GM19467 (cell line): ENCODE measurements at regions not wholly inside any gene's neighbourhood (a gene's known extent, or its start where the extent isn't known, plus 50 kb on each side); places are given as distances from the start of the nearest gene placed in this dataset.

Experiments
- ATAC-seq: cut with Tn5 transposase; IDR thresholded peaks from one replicate; pipeline ENCODE4 v1.9.1; 2021; ENCODE audit warnings: mild to moderate bottlenecking, moderate library complexity; ENCODE audit not compliant: unreplicated experiment

- ATAC-seq = no peak
Measured at GRCh38 chr2:120785228-120785966, 49.7 kb downstream of the GLI2 start.

GRCh38 chr2:120786038-120786960 lies 50.6 kb downstream of the GLI2 start:
- ATAC-seq = no peak

GRCh38 chr2:120787111-120787821 lies 51.6 kb downstream of the GLI2 start:
- no peak for ATAC-seq

- ATAC-seq = no peak
Measured at GRCh38 chr2:120787822-120788700, 52.4 kb downstream of the GLI2 start.

- no peak for ATAC-seq
Measured at GRCh38 chr2:120791243-120791961, 55.7 kb downstream of the GLI2 start.

GRCh38 chr2:120791962-120792297 lies 56.3 kb downstream of the GLI2 start:
- ATAC-seq = no peak

- no peak for ATAC-seq
Measured at GRCh38 chr2:120793682-120794403, 58.2 kb downstream of the GLI2 start.

- ATAC-seq = no peak
Measured at GRCh38 chr2:120794716-120795115, 59.0 kb downstream of the GLI2 start.

GRCh38 chr2:120796094-120796493 lies 60.4 kb downstream of the GLI2 start:
- no peak for ATAC-seq

GRCh38 chr2:120797421-120798221 lies 62.0 kb downstream of the GLI2 start:
- no peak for ATAC-seq

- ATAC-seq = no peak
Measured at GRCh38 chr2:120798567-120799247, 63.0 kb downstream of the GLI2 start.

GRCh38 chr2:120802158-120802557 lies 66.5 kb downstream of the GLI2 start:
- ATAC-seq = no peak

- ATAC-seq = no peak
Measured at GRCh38 chr2:120802867-120803484, 67.3 kb downstream of the GLI2 start.

- no peak for ATAC-seq
Measured at GRCh38 chr2:120803764-120804335, 68.2 kb downstream of the GLI2 start.

GRCh38 chr2:120804459-120804858 lies 68.8 kb downstream of the GLI2 start:
- no peak for ATAC-seq

- ATAC-seq = no peak
Measured at GRCh38 chr2:120805011-120805410, 69.3 kb downstream of the GLI2 start.

- ATAC-seq = no peak
Measured at GRCh38 chr2:120805602-120806001, 69.9 kb downstream of the GLI2 start.
